HepG2 (cell line): ENCODE measurements at regions not wholly inside any gene's neighbourhood (a gene's known extent, or its start where the extent isn't known, plus 50 kb on each side); places are given as distances from the start of the nearest gene placed in this dataset.

ENCODE experiments used
- ATAC-seq: fragments of 200-7000 bp; cut with Tn5 transposase; 3 replicates; pipeline ENCODE4 v1.9.1; 2020; ENCODE audit warnings: mild to moderate bottlenecking, moderate library complexity
- BruUV-seq: library from RNA; stranded (reverse); fragments of 400-500 nt; replicated peaks from 2 replicates; lab custom pipeline; 2021; lab: Mats Ljungman, UMichigan
- CTCF ChIA-PET: fragments of 300-600 bp; formaldehyde crosslinking; extraction: SDS; loops from one replicate; lab custom pipeline; 2021; ENCODE audit warnings: low total read pairs, inconsistent platforms, low intra/inter-chr PET ratio; lab: Yijun Ruan, JAX
- POLR2A ChIA-PET: fragments of 350-600 bp; sonication (Branson Sonifier 250); formaldehyde crosslinking; loops from one replicate; lab custom pipeline; 2020; ENCODE audit warnings: antibody characterized with exemption, inconsistent platforms; lab: Yijun Ruan, JAX
- DNase-seq: peaks from one replicate; pipeline ENCODE4 v3.0.0-alpha.2; 2015; ENCODE audit warnings: low spot score
- FAIRE-seq: peaks from 3 replicates; lab custom pipeline; 2011; peaks lifted over from hg19 to GRCh38; lab: Jason Lieb, UNC
- H2AFZ ChIP-seq: one replicate; pipeline ENCODE4 v1.6.1; 2011; ENCODE audit warnings: low read length, inconsistent platforms
- H3K27ac ChIP-seq: fragments of 300-600 bp; 3 replicates; pipeline ENCODE4 v1.8.0; 2011; ENCODE audit warnings: mixed run types, mild to moderate bottlenecking, mixed read lengths, low read length, inconsistent platforms; ENCODE audit not compliant: insufficient read depth; ENCODE audit errors: extremely low read length
- H3K27me3 ChIP-seq, 2 experiments: fragments of 200-600 bp in 1 of 2; 2 replicates in 1 of 2; 3 replicates in 1 of 2; pipeline versions ENCODE4 v1.6.0 to v1.8.0; 2011; ENCODE audit warnings: low read length in 2 of 2, mild to moderate bottlenecking in 2 of 2, moderate library complexity in 2 of 2, inconsistent platforms in 1 of 2; ENCODE audit not compliant: insufficient read depth in 2 of 2, control insufficient read depth in 1 of 2
- H3K36me3 ChIP-seq, 2 experiments: fragments of 200-600 bp in 1 of 2; replicated peaks in 1 of 2; 2 replicates in 1 of 2; 3 replicates in 1 of 2; pipeline versions ENCODE4 v1.5.1 to v1.8.0; 2011; ENCODE audit warnings: low read length in 2 of 2, inconsistent platforms in 1 of 2; ENCODE audit not compliant: insufficient read depth in 2 of 2, control insufficient read depth in 1 of 2
- H3K4me1 ChIP-seq: 2 replicates; pipeline ENCODE4 v1.5.1; 2012; ENCODE audit warnings: low read length, inconsistent platforms; ENCODE audit not compliant: insufficient read depth
- H3K4me2 ChIP-seq: 2 replicates; pipeline ENCODE4 v1.6.0; 2011; ENCODE audit warnings: low read depth, low read length, inconsistent platforms
- H3K4me3 ChIP-seq, 3 experiments: fragments of 200-600 bp in 1 of 3; sonication (generic), shearing (Covaris generic) in 1 of 3; replicated peaks in 1 of 3; 2 replicates each; pipeline ENCODE4 v1.5.1; 2011 to 2016; ENCODE audit warnings: low read length in 3 of 3, inconsistent platforms in 2 of 3, low read depth in 2 of 3, mild to moderate bottlenecking in 2 of 3, control low read depth in 1 of 3, mixed read lengths in 1 of 3; ENCODE audit not compliant: insufficient read depth in 1 of 3
- H3K79me2 ChIP-seq: one replicate; pipeline ENCODE4 v1.6.1; 2011; ENCODE audit warnings: low read length, inconsistent platforms; ENCODE audit not compliant: insufficient read depth
- H3K9ac ChIP-seq: 2 replicates; pipeline ENCODE4 v1.6.0; 2011; ENCODE audit warnings: mild to moderate bottlenecking, low read depth, low read length, inconsistent platforms; ENCODE audit not compliant: insufficient read depth
- H3K9me3 ChIP-seq: 2 replicates; pipeline ENCODE4 v1.5.1; 2012; ENCODE audit warnings: mild to moderate bottlenecking, low read length
- H4K20me1 ChIP-seq: 2 replicates; pipeline ENCODE4 v1.6.0; 2011; ENCODE audit warnings: inconsistent platforms, mild to moderate bottlenecking, low read length, moderate library complexity; ENCODE audit not compliant: insufficient read depth
- ARID4A ChIP-seq: sonication (generic); formaldehyde crosslinking; IDR thresholded peaks from 2 replicates; pipeline ENCODE4 v1.5.0; 2020; ENCODE audit warnings: mild to moderate bottlenecking, missing genetic modification reagents, borderline replicate concordance
- FOXK1 ChIP-seq: sonication (generic); formaldehyde crosslinking; IDR thresholded peaks from 2 replicates; pipeline ENCODE4 v1.4.0; 2020; ENCODE audit warnings: low read depth, missing genetic modification reagents, borderline replicate concordance
- PATZ1 ChIP-seq: sonication (generic); formaldehyde crosslinking; IDR thresholded peaks from 2 replicates; pipeline ENCODE4 v1.4.0; 2020; ENCODE audit warnings: missing genetic modification reagents
- ZNF251 ChIP-seq: sonication (generic); formaldehyde crosslinking; IDR thresholded peaks from 2 replicates; pipeline ENCODE4 v1.9.0; 2021; ENCODE audit warnings: mild to moderate bottlenecking, missing genetic modification reagents
- WGBS: methylation state at CpG from one replicate; pipeline ENCODE4 v1.1.6; 2017; ENCODE audit warnings: low lambda C conversion rate; 5-methylcytosine and 5-hydroxymethylcytosine counted together
- in situ Hi-C: cut with HindIII; loops from 2 replicates; pipeline ENCODE4 v1.10.0; 2017; ENCODE audit warnings: low pct_unique_long_range_greater_than_20kb; ENCODE audit not compliant: extremely low pct_ligation_motif_present
- intact Hi-C: fragments of 100-400 bp; cut with micrococcal nuclease; formaldehyde crosslinking; loops from one replicate; pipeline ENCODE4 v1.10.0; 2022; ENCODE audit not compliant: unreplicated experiment
- TF ChIP-seq, protein P1 (sequence below), 2 experiments: IDR thresholded peaks; 2 replicates each; pipeline ENCODE4 v1.6.1; 2011 to 2012; ENCODE audit warnings: low read length in 2 of 2, borderline replicate concordance in 1 of 2, low read depth in 1 of 2, mild to moderate bottlenecking in 1 of 2, moderate library complexity in 1 of 2
- TF ChIP-seq, protein P2 (sequence below): sonication (generic); formaldehyde crosslinking; IDR thresholded peaks from 2 replicates; pipeline ENCODE4 v1.4.0; 2020; ENCODE audit warnings: mild to moderate bottlenecking, missing genetic modification reagents

DNA sequence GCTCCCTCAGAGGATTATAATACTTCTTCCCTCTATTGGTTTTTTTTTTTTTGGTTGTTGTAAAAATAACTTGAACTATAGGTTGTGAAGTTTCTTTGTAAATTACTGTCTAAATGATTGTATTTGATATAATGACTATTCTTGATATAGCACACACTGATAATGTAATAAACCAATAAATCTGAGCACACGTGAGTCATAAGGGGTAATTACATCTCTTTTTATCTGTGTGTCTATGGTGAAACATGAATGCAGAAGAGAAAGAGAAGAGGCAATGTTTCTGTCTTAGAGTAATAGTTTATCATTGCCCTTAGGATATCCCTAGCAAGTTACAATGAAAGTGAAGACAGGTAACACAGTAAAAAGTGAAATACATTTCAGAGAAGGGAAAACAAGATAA lies 64.1 kb upstream of the RAPGEF4 start:
- DNase-seq (no peak), FAIRE-seq (no peak), ATAC-seq (no peak)
- H3K9me3 ChIP-seq, result no peaks in the 10 kb centered on the region
- CTCF ChIA-PET, result no interaction called here
- H3K27me3 ChIP-seq, result no peaks in the 10 kb centered on the region
- no peak overlapping the region for H3K4me3 ChIP-seq
- in situ Hi-C loops, result no loop called here
- no peaks in the 10 kb centered on the region for H3K36me3 ChIP-seq
- no peaks in the 10 kb centered on the region for H4K20me1 ChIP-seq
- TF ChIP-seq, protein P1, sequence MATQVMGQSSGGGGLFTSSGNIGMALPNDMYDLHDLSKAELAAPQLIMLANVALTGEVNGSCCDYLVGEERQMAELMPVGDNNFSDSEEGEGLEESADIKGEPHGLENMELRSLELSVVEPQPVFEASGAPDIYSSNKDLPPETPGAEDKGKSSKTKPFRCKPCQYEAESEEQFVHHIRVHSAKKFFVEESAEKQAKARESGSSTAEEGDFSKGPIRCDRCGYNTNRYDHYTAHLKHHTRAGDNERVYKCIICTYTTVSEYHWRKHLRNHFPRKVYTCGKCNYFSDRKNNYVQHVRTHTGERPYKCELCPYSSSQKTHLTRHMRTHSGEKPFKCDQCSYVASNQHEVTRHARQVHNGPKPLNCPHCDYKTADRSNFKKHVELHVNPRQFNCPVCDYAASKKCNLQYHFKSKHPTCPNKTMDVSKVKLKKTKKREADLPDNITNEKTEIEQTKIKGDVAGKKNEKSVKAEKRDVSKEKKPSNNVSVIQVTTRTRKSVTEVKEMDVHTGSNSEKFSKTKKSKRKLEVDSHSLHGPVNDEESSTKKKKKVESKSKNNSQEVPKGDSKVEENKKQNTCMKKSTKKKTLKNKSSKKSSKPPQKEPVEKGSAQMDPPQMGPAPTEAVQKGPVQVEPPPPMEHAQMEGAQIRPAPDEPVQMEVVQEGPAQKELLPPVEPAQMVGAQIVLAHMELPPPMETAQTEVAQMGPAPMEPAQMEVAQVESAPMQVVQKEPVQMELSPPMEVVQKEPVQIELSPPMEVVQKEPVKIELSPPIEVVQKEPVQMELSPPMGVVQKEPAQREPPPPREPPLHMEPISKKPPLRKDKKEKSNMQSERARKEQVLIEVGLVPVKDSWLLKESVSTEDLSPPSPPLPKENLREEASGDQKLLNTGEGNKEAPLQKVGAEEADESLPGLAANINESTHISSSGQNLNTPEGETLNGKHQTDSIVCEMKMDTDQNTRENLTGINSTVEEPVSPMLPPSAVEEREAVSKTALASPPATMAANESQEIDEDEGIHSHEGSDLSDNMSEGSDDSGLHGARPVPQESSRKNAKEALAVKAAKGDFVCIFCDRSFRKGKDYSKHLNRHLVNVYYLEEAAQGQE (IDR thresholded peaks at IDR 0.05; ENCODE audit: borderline replicate concordance in 1 of 2, low read depth in 1 of 2, low read length in 2 of 2), result no peak
- no peak overlapping the region for H3K27ac ChIP-seq
- POLR2A ChIA-PET, result no interaction called here
- no peaks in the 10 kb centered on the region for H3K79me2 ChIP-seq
- no TSS peak for BruUV-seq
- H2AFZ ChIP-seq, result no peak overlapping the region
- H3K9ac ChIP-seq, result no peak overlapping the region
- WGBS, result 17% methylated on average over 1 of the region's 1 CpG
- peaks cover 10% of the 10 kb centered on the region for H3K4me1 ChIP-seq
- no peak overlapping the region for H3K4me2 ChIP-seq
- intact Hi-C loops, result no loop called here

DNA sequence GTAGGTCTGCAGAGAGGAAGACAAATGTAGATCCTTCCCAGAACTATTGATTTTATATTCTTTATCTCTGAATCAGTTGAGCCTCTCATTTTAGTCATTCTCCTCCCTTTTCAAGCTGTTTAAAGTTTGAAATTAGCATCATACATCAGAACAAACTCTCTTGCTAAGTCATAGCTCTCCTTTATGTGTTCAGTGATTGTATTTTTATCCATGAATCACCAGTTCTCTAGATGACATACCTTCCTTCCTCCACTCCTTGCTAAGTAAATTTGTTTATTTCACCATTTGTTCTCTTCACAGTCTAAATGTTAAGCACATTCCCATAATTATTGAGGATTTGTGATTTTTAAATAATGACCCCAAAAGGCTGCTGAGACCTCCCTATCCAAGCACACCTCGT lies 63.5 kb upstream of the RAPGEF4 start:
- Histone ChIP-seq H3K9ac (no peak overlapping the region), H3K27ac (no peak overlapping the region), H3K79me2 (no peaks in the 10 kb centered on the region), H2AFZ (no peak overlapping the region), H3K4me1 (peaks cover 10% of the 10 kb centered on the region), H3K36me3 (no peaks in the 10 kb centered on the region), H3K9me3 (no peaks in the 10 kb centered on the region), H3K4me3 (no peak overlapping the region), H3K4me2 (no peak overlapping the region), H4K20me1 (no peaks in the 10 kb centered on the region), H3K27me3 (no peaks in the 10 kb centered on the region)
- in situ Hi-C loops, result no loop called here
- WGBS, result 6% methylated on average over 1 of the region's 1 CpG
- DNase-seq (no peak), ATAC-seq (no peak), FAIRE-seq (no peak)
- ChIA-PET POLR2A (no interaction called here), CTCF (no interaction called here)
- no TSS peak for BruUV-seq
- intact Hi-C loops, result no loop called here
- TF ChIP-seq PATZ1 (CRISPR knock-in tag) (no peak), FOXK1 (no peak), ZNF251 (CRISPR knock-in tag) (no peak), ARID4A (CRISPR knock-in tag) (no peak)
- TF ChIP-seq, protein P2, sequence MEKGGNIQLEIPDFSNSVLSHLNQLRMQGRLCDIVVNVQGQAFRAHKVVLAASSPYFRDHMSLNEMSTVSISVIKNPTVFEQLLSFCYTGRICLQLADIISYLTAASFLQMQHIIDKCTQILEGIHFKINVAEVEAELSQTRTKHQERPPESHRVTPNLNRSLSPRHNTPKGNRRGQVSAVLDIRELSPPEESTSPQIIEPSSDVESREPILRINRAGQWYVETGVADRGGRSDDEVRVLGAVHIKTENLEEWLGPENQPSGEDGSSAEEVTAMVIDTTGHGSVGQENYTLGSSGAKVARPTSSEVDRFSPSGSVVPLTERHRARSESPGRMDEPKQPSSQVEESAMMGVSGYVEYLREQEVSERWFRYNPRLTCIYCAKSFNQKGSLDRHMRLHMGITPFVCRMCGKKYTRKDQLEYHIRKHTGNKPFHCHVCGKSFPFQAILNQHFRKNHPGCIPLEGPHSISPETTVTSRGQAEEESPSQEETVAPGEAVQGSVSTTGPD (CRISPR knock-in tag), result no peak
